OCI-LY7 (cell line): ENCODE measurements at regions not wholly inside any gene's neighbourhood (a gene's known extent, or its start where the extent isn't known, plus 50 kb on each side); places are given as distances from the start of the nearest gene placed in this dataset.

Experiments
- BruUV-seq: library from RNA; stranded (reverse); fragments of 400-500 nt; replicated peaks from 2 replicates; lab custom pipeline; 2021; lab: Mats Ljungman, UMichigan
- CTCF ChIA-PET: fragments of 300-600 bp; sonication (Branson Sonifier 250); formaldehyde crosslinking; loops from one replicate; lab custom pipeline; 2022; ENCODE audit warnings: antibody characterized with exemption; ENCODE audit not compliant: unreplicated experiment; lab: Charles Lee
- POLR2A ChIA-PET: fragments of 300-600 bp; sonication (Branson Sonifier 250); formaldehyde crosslinking; loops from one replicate; lab custom pipeline; 2022; ENCODE audit warnings: antibody characterized with exemption; lab: Charles Lee
- DNase-seq: peaks from one replicate; pipeline ENCODE4 v3.0.0-alpha.2; 2015; ENCODE audit warnings: low spot score
- H2AFZ ChIP-seq: fragments of 200-600 bp; sonication (generic), shearing (Covaris generic); 2 replicates; pipeline ENCODE4 v1.6.1; 2014; ENCODE audit warnings: mild to moderate bottlenecking, antibody characterized with exemption, low read length, moderate library complexity
- H3K27ac ChIP-seq: fragments of 200-600 bp; sonication (generic); 2 replicates; pipeline ENCODE4 v1.5.1; 2014; ENCODE audit warnings: mixed run types, low read depth, mild to moderate bottlenecking, moderate library complexity, low read length, inconsistent platforms; ENCODE audit not compliant: poor library complexity, severe bottlenecking
- H3K36me3 ChIP-seq: fragments of 200-600 bp; sonication (generic); 2 replicates; pipeline ENCODE4 v1.6.1; 2014; ENCODE audit warnings: mild to moderate bottlenecking, antibody characterized with exemption, low read length, moderate library complexity, mixed read lengths; ENCODE audit not compliant: insufficient read depth
- H3K4me1 ChIP-seq: fragments of 200-600 bp; sonication (generic); 2 replicates; pipeline ENCODE4 v1.5.1; 2014; ENCODE audit warnings: mild to moderate bottlenecking, low read length; ENCODE audit not compliant: insufficient read depth, poor library complexity, severe bottlenecking
- H3K4me2 ChIP-seq: fragments of 200-600 bp; sonication (generic); 2 replicates; pipeline ENCODE4 v1.6.1; 2014; ENCODE audit warnings: mild to moderate bottlenecking, low read length
- H3K4me3 ChIP-seq: fragments of 200-600 bp; sonication (generic); 2 replicates; pipeline ENCODE4 v1.5.1; 2014; ENCODE audit warnings: mild to moderate bottlenecking, low read depth, low read length; ENCODE audit not compliant: poor library complexity, severe bottlenecking
- H3K79me2 ChIP-seq: fragments of 200-600 bp; sonication (generic); 2 replicates; pipeline ENCODE4 v1.6.1; 2016; ENCODE audit warnings: low read depth, mild to moderate bottlenecking, low read length, moderate library complexity, mixed read lengths; ENCODE audit not compliant: insufficient read depth
- H3K9me2 ChIP-seq: fragments of 200-600 bp; sonication (generic); 2 replicates; pipeline ENCODE4 v1.6.1; 2016; ENCODE audit warnings: mild to moderate bottlenecking, low read length, mixed read lengths; ENCODE audit not compliant: insufficient read depth
- H3K9me3 ChIP-seq: fragments of 200-600 bp; sonication (generic); 2 replicates; pipeline ENCODE4 v1.6.1; 2014; ENCODE audit warnings: mild to moderate bottlenecking, mixed run types, low read length, mixed read lengths
- H4K20me1 ChIP-seq: fragments of 200-600 bp; sonication (generic); 2 replicates; pipeline ENCODE4 v1.6.1; 2014; ENCODE audit warnings: mild to moderate bottlenecking, antibody characterized with exemption, low read length, moderate library complexity, mixed read lengths; ENCODE audit not compliant: insufficient read depth
- CTCF ChIP-seq: fragments of 200-600 bp; sonication (generic); conservative IDR thresholded peaks from 2 replicates; pipeline ENCODE4 v1.5.1; 2014; ENCODE audit warnings: mild to moderate bottlenecking, antibody characterized with exemption, low read length, moderate library complexity, mixed read lengths
- EZH2phosphoT487 ChIP-seq: fragments of 200-600 bp; sonication (generic); IDR thresholded peaks from 2 replicates; pipeline ENCODE4 v1.6.1; 2018; ENCODE audit warnings: low read depth, borderline replicate concordance, mild to moderate bottlenecking, mixed run types, antibody characterized with exemption, low read length, moderate library complexity, mixed read lengths
- intact Hi-C: fragments of 100-400 bp; cut with micrococcal nuclease; formaldehyde crosslinking; loops from one replicate; pipeline ENCODE4 v1.10.0; 2022; ENCODE audit not compliant: unreplicated experiment

DNA sequence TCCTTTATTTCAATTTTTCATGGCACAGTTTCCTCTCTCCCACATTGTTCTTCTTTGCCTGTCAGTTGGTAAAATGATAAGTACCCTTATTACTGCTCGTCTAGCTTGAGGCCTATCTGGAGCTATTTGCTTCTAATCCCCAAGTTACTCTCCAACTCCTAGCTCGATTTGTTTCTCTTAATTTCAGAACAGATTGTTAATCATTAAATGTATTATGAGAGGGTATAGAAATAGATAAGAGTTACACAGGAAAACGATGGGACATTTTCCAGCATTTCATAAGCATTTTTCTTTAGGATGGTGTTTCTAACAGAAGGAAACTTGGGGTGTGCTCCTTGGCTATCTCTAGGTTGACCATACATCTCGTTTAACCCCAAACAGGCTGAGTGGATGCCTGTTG is 540.5 kb upstream of the FZD8 start:
- no peaks in the 10 kb centered on the region for H3K4me1 ChIP-seq
- intact Hi-C loops, result no loop called here
- no peak overlapping the region for H3K27ac ChIP-seq
- H4K20me1 ChIP-seq, result no peaks in the 10 kb centered on the region
- no peaks in the 10 kb centered on the region for H3K9me3 ChIP-seq
- H2AFZ ChIP-seq, result no peak overlapping the region
- POLR2A ChIA-PET, result no interaction called here
- no peaks in the 10 kb centered on the region for H3K36me3 ChIP-seq
- no peaks in the 10 kb centered on the region for H3K79me2 ChIP-seq
- CTCF ChIA-PET, result no interaction called here
- H3K4me3 ChIP-seq, result no peak overlapping the region
- BruUV-seq, result no TSS peak
- DNase-seq, result no peak
- H3K4me2 ChIP-seq, result no peak overlapping the region
- TF ChIP-seq EZH2phosphoT487 (no peak), CTCF (no peak)
- H3K9me2 ChIP-seq, result no peaks in the 10 kb centered on the region

GRCh38 chr10:36182179-36182566 is 540.1 kb upstream of the FZD8 start:
- ChIA-PET POLR2A (no interaction called here), CTCF (no interaction called here)
- no TSS peak for BruUV-seq
- TF ChIP-seq CTCF (no peak), EZH2phosphoT487 (no peak)
- Histone ChIP-seq H3K9me2 (no peaks in the 10 kb centered on the region), H3K9me3 (no peaks in the 10 kb centered on the region), H3K4me1 (no peaks in the 10 kb centered on the region), H3K79me2 (no peaks in the 10 kb centered on the region), H4K20me1 (no peaks in the 10 kb centered on the region), H2AFZ (no peak overlapping the region), H3K4me3 (no peak overlapping the region), H3K4me2 (no peak overlapping the region), H3K36me3 (no peaks in the 10 kb centered on the region), H3K27ac (no peak overlapping the region)
- no peak for DNase-seq
- intact Hi-C loops, result no loop called here

- Histone ChIP-seq H3K4me2 (no peak overlapping the region), H3K4me1 (no peaks in the 10 kb centered on the region), H4K20me1 (no peaks in the 10 kb centered on the region), H3K79me2 (no peaks in the 10 kb centered on the region), H3K9me3 (no peaks in the 10 kb centered on the region), H3K4me3 (no peak overlapping the region), H3K9me2 (no peaks in the 10 kb centered on the region), H2AFZ (no peak overlapping the region), H3K36me3 (no peaks in the 10 kb centered on the region), H3K27ac (no peak overlapping the region)
- ChIA-PET POLR2A (no interaction called here), CTCF (no interaction called here)
- no peak for TF ChIP-seq EZH2phosphoT487
- no peak for TF ChIP-seq CTCF
- no TSS peak for BruUV-seq
- intact Hi-C loops, result no loop called here
- no peak for DNase-seq
Observed at GRCh38 chr10:36181426-36182178, 539.5 kb upstream of the FZD8 start.
